H1 (cell line): ENCODE measurements at regions not wholly inside any gene's neighbourhood (a gene's known extent, or its start where the extent isn't known, plus 50 kb on each side); places are given as distances from the start of the nearest gene placed in this dataset.

ENCODE experiments used
- CTCF ChIA-PET: fragments of 300-600 bp; sonication (Branson Sonifier 250); formaldehyde crosslinking; loops from one replicate; lab custom pipeline; 2021; ENCODE audit not compliant: partially characterized antibody; lab: Charles Lee
- POLR2A ChIA-PET: fragments of 300-600 bp; sonication (Branson Sonifier 250); formaldehyde crosslinking; loops from one replicate; lab custom pipeline; 2021; ENCODE audit warnings: inconsistent platforms; ENCODE audit not compliant: partially characterized antibody; lab: Charles Lee
- DNase-seq, 2 experiments: peaks; one replicate each; pipeline versions ENCODE4 v3.0.0 to v3.0.0-alpha.2; 2010 to 2022; ENCODE audit warnings: low spot score in 2 of 2, low read depth in 1 of 2, mixed read lengths in 1 of 2
- FAIRE-seq: peaks from 2 replicates; lab custom pipeline; 2011; peaks lifted over from hg19 to GRCh38; lab: Jason Lieb, UNC
- H2AFZ ChIP-seq: 2 replicates; pipeline ENCODE4 v1.8.1; 2012; ENCODE audit warnings: low read length, inconsistent platforms
- H2AK5ac ChIP-seq: 2 replicates; pipeline ENCODE4 v1.6.1; 2013; ENCODE audit warnings: low read depth, low read length
- H2BK120ac ChIP-seq: replicated peaks from 2 replicates; pipeline ENCODE3; 2013; ENCODE audit warnings: low read depth, low read length, inconsistent platforms
- H2BK12ac ChIP-seq: 2 replicates; pipeline ENCODE4 v1.6.1; 2013; ENCODE audit warnings: low read depth, low read length
- H2BK15ac ChIP-seq: 2 replicates; pipeline ENCODE4 v1.6.1; 2013; ENCODE audit warnings: low read length
- H2BK20ac ChIP-seq: 2 replicates; pipeline ENCODE4 v1.6.1; 2013; ENCODE audit warnings: low read length
- H2BK5ac ChIP-seq: 2 replicates; pipeline ENCODE4 v1.6.1; 2013; ENCODE audit warnings: low read depth, low read length
- H3K14ac ChIP-seq: 2 replicates; pipeline ENCODE4 v1.6.1; 2013; ENCODE audit warnings: inconsistent platforms; ENCODE audit not compliant: insufficient read length
- H3K18ac ChIP-seq: 2 replicates; pipeline ENCODE4 v1.6.1; 2013; ENCODE audit warnings: low read length; ENCODE audit errors: extremely low read depth
- H3K23ac ChIP-seq: 2 replicates; pipeline ENCODE4 v1.6.1; 2013; ENCODE audit warnings: inconsistent platforms; ENCODE audit not compliant: insufficient read length
- H3K23me2 ChIP-seq: 2 replicates; pipeline ENCODE4 v1.6.1; 2013; ENCODE audit warnings: low read depth, low read length
- H3K27ac ChIP-seq: 2 replicates; pipeline ENCODE4 v1.6.1; 2011; ENCODE audit warnings: low read depth, low read length, inconsistent platforms
- H3K27me3 ChIP-seq, 4 experiments: replicated peaks in 1 of 4; 1 replicate in 1 of 4; 2 replicates in 3 of 4; pipeline versions ENCODE4 v1.6.1 to v1.8.1; 2011 to 2013; ENCODE audit warnings: low read length in 3 of 4, mild to moderate bottlenecking in 3 of 4, inconsistent platforms in 2 of 4, mixed read lengths in 2 of 4, moderate library complexity in 1 of 4; ENCODE audit not compliant: control insufficient read depth in 3 of 4, insufficient read depth in 3 of 4; ENCODE audit errors: extremely low read depth in 1 of 4
- H3K36me3 ChIP-seq, 4 experiments: 2 replicates each; pipeline versions ENCODE4 v1.6.1 to v1.8.1; 2011 to 2013; ENCODE audit warnings: mild to moderate bottlenecking in 4 of 4, low read length in 3 of 4, moderate library complexity in 2 of 4, control low read depth in 1 of 4, inconsistent platforms in 1 of 4; ENCODE audit not compliant: insufficient read depth in 4 of 4, control insufficient read depth in 2 of 4
- H3K4ac ChIP-seq: replicated peaks from 2 replicates; pipeline ENCODE3; 2013; ENCODE audit warnings: low read length, low read depth, mixed read lengths, inconsistent platforms; ENCODE audit not compliant: insufficient read length
- H3K4me1 ChIP-seq, 4 experiments: replicated peaks in 1 of 4; 1 replicate in 1 of 4; 2 replicates in 3 of 4; pipeline versions ENCODE4 v1.6.1 to v1.8.1; 2011 to 2013; ENCODE audit warnings: low read length in 3 of 4, inconsistent platforms in 2 of 4, mixed read lengths in 1 of 4; ENCODE audit not compliant: insufficient read depth in 4 of 4, control insufficient read depth in 3 of 4
- H3K4me2 ChIP-seq, 2 experiments: 2 replicates each; pipeline versions ENCODE4 v1.6.1 to v1.8.1; 2011 to 2013; ENCODE audit warnings: low read depth in 2 of 2, low read length in 2 of 2, control low read depth in 1 of 2, inconsistent platforms in 1 of 2, mild to moderate bottlenecking in 1 of 2; ENCODE audit not compliant: insufficient read depth in 1 of 2
- H3K4me3 ChIP-seq, 4 experiments: fragments of 200-600, 300-600 bp in 1 of 4; sonication (generic), shearing (Covaris generic), sonication (Bioruptor Twin) in 1 of 4; 2 replicates each; pipeline versions ENCODE4 v1.5.1 to v1.8.1; 2011 to 2016; ENCODE audit warnings: low read length in 4 of 4, low read depth in 3 of 4, control low read depth in 2 of 4, inconsistent platforms in 2 of 4, mild to moderate bottlenecking in 2 of 4, mixed read lengths in 1 of 4, moderate library complexity in 1 of 4; ENCODE audit not compliant: insufficient read depth in 2 of 4; ENCODE audit errors: extremely low read depth in 1 of 4
- H3K56ac ChIP-seq: replicated peaks from 2 replicates; pipeline ENCODE3; 2013; ENCODE audit warnings: low read depth, mild to moderate bottlenecking, mixed read lengths, low read length, inconsistent platforms; ENCODE audit not compliant: insufficient read length
- H3K79me1 ChIP-seq: 2 replicates; pipeline ENCODE4 v1.6.1; 2013; ENCODE audit warnings: low read depth, low read length, control low read depth
- H3K79me2 ChIP-seq, 2 experiments: 2 replicates each; pipeline versions ENCODE4 v1.6.1 to v1.8.1; 2012 to 2013; ENCODE audit warnings: low read length in 2 of 2, mild to moderate bottlenecking in 2 of 2, inconsistent platforms in 1 of 2; ENCODE audit not compliant: insufficient read depth in 2 of 2, control insufficient read depth in 1 of 2
- H3K9ac ChIP-seq, 4 experiments: replicated peaks in 1 of 4; 1 replicate in 1 of 4; 2 replicates in 3 of 4; pipeline versions ENCODE4 v1.6.1 to v1.8.1; 2011 to 2013; ENCODE audit warnings: low read depth in 3 of 4, low read length in 3 of 4, control low read depth in 2 of 4, mild to moderate bottlenecking in 2 of 4, moderate library complexity in 2 of 4, inconsistent platforms in 1 of 4; ENCODE audit errors: extremely low read depth in 1 of 4
- H3K9me3 ChIP-seq, 2 experiments: 2 replicates each; pipeline versions ENCODE4 v1.6.1 to v1.8.1; 2012 to 2013; ENCODE audit warnings: mild to moderate bottlenecking in 2 of 2, moderate library complexity in 2 of 2, control low read depth in 1 of 2, inconsistent platforms in 1 of 2, low read depth in 1 of 2, low read length in 1 of 2, mixed read lengths in 1 of 2; ENCODE audit not compliant: insufficient read depth in 2 of 2
- H4K20me1 ChIP-seq, 2 experiments: replicated peaks in 1 of 2; 2 replicates each; pipeline versions ENCODE3 to v1.8.1; 2011 to 2013; ENCODE audit warnings: inconsistent platforms in 2 of 2, low read length in 2 of 2, mild to moderate bottlenecking in 1 of 2; ENCODE audit not compliant: insufficient read depth in 2 of 2, control insufficient read depth in 1 of 2
- H4K5ac ChIP-seq: 2 replicates; pipeline ENCODE4 v1.6.1; 2013; ENCODE audit warnings: low read length, low read depth, mixed read lengths, inconsistent platforms; ENCODE audit not compliant: insufficient read length
- H4K8ac ChIP-seq: 2 replicates; pipeline ENCODE4 v1.8.0; 2013; ENCODE audit warnings: mild to moderate bottlenecking, moderate library complexity, low read length, inconsistent platforms; ENCODE audit not compliant: insufficient read depth; ENCODE audit errors: extremely low read depth
- H4K91ac ChIP-seq: replicated peaks from 2 replicates; pipeline ENCODE3; 2013; ENCODE audit warnings: low read length, mixed read lengths, inconsistent platforms; ENCODE audit not compliant: insufficient read length
- YY1 ChIP-seq: IDR thresholded peaks from 2 replicates; pipeline ENCODE4 v1.6.1; 2011; ENCODE audit warnings: low read depth, mild to moderate bottlenecking, low read length
- WGBS, 2 experiments: shearing (Covaris generic) in 1 of 2; methylation state at CpG; one replicate each; pipeline versions ENCODE4 v1.1.6 to v1.1.7; 2013 to 2015; ENCODE audit warnings: low lambda C conversion rate in 2 of 2, mixed read lengths in 2 of 2, inconsistent platforms in 1 of 2, low coverage in 1 of 2, missing lambda C conversion rate in 1 of 2; ENCODE audit not compliant: insufficient replicate concordance in 2 of 2, insufficient coverage in 1 of 2, insufficient read length in 1 of 2; ENCODE audit errors: extremely low coverage in 1 of 2, missing lambda C conversion rate in 1 of 2; 5-methylcytosine and 5-hydroxymethylcytosine counted together

- Histone ChIP-seq H2BK12ac (no peak overlapping the region), H3K27me3 (no peaks in the 10 kb centered on the region), H2AK5ac (no peak overlapping the region), H2BK20ac (no peak overlapping the region), H3K36me3 (no peaks in the 10 kb centered on the region), H3K56ac (no peak overlapping the region), H3K23me2 (no peaks in the 10 kb centered on the region; the same call in 1 of the 2 replicates), H3K18ac (no peak overlapping the region), H3K9me3 (no peaks in the 10 kb centered on the region), H3K9ac (no peak overlapping the region), H2AFZ (no peak overlapping the region), H3K27ac (no peak overlapping the region), H4K5ac (no peak overlapping the region), H2BK5ac (no peak overlapping the region), H2BK15ac (no peak overlapping the region), H3K4ac (no peak overlapping the region), H3K23ac (no peak overlapping the region), H3K4me1 (no peaks in the 10 kb centered on the region), H4K91ac (no peak overlapping the region), H3K79me1 (no peaks in the 10 kb centered on the region), H4K20me1 (no peaks in the 10 kb centered on the region), H3K14ac (no peak overlapping the region), H3K79me2 (no peaks in the 10 kb centered on the region), H3K4me2 (no peak overlapping the region), H3K4me3 (no peak overlapping the region), H2BK120ac (no peak overlapping the region), H4K8ac (no peak overlapping the region)
- TF ChIP-seq YY1 = no peak
- no peak for DNase-seq
- CTCF ChIA-PET = no interaction called here
- FAIRE-seq = no peak
- POLR2A ChIA-PET = no interaction called here
- WGBS, 2 experiments = 87% methylated on average over 2 of the region's 2 CpGs; no CpG with 5 or more reads in 1 of the 2 experiments
These were observed 947.4 kb downstream of the LRFN5 start for GRCh38 chr14:42554091-42554490.
